ENCODE measurements at regions not wholly inside any gene's neighbourhood (a gene's known extent, or its start where the extent isn't known, plus 50 kb on each side); places are given as distances from the start of the nearest gene placed in this dataset.

- TF ChIP-seq CENPBD1 (CRISPR knock-in tag; IDR thresholded peaks at IDR 0.05; ENCODE audit: borderline replicate concordance, low read depth) (no peak), CTCF (CRISPR knock-in tag; IDR thresholded peaks at IDR 0.05) (no peak), MYNN (CRISPR knock-in tag; IDR thresholded peaks at IDR 0.05; ENCODE audit: low read depth) (no peak), GABPA (IDR thresholded peaks at IDR 0.05; ENCODE audit: low read depth, low read length) (no peak), GABPA (CRISPR knock-in tag; IDR thresholded peaks at IDR 0.05; ENCODE audit: low read depth) (no peak), MXI1 (IDR thresholded peaks at IDR 0.05; ENCODE audit: borderline replicate concordance, low read depth, low read length) (no peak), ZNF138 (CRISPR knock-in tag; IDR thresholded peaks at IDR 0.05; ENCODE audit: low read depth) (no peak), MYC (CRISPR knock-in tag; IDR thresholded peaks at IDR 0.05; ENCODE audit: borderline replicate concordance) (no peak)
Measured at GRCh38 chr6:164124473-164124872, 710.0 kb downstream of the QKI start.

Measured in HepG2 (cell line).